ENCODE measurements at regions not wholly inside any gene's neighbourhood (a gene's known extent, or its start where the extent isn't known, plus 50 kb on each side); places are given as distances from the start of the nearest gene placed in this dataset.
"Not testable (repeated sequence)": the region's sequence is repeated elsewhere in the genome, so short reads cannot be mapped to it uniquely, and the experiment has no call there.

- no peaks in the 10 kb centered on the region for H3K36me3 ChIP-seq (replicated peaks in 1 of 2; ENCODE audit: control insufficient read depth in 1 of 2, insufficient read depth in 2 of 2, low read length in 1 of 2)
- WGBS (ENCODE audit: low lambda C conversion rate): 28% methylated on average over 3 of the region's 4 CpGs
- TF ChIP-seq JUND (IDR thresholded peaks at IDR 0.05) (no peak), GATA2 (CRISPR knock-in tag; IDR thresholded peaks at IDR 0.05) (no peak), TAF1 (IDR thresholded peaks at IDR 0.05; ENCODE audit: borderline replicate concordance, low read depth, low read length) (no peak), RAD21 (IDR thresholded peaks at IDR 0.05; ENCODE audit: low read length) (no peak)
- H3K9me3 ChIP-seq: no peaks in the 10 kb centered on the region
- no peaks in the 10 kb centered on the region for H3F3A ChIP-seq (replicated peaks; ENCODE audit: insufficient read depth)
- H3K27ac ChIP-seq (ENCODE audit: low read depth in 2 of 2, low read length in 1 of 2): no peak overlapping the region
- no peak overlapping the region for H3K4me3 ChIP-seq (ENCODE audit: low read depth in 2 of 2, low read length in 1 of 2)
- DNase-seq: no peak
- no peak overlapping the region for H3K9ac ChIP-seq
- H3K79me2 ChIP-seq (ENCODE audit: insufficient read depth): no peaks in the 10 kb centered on the region
- H3K4me1 ChIP-seq (ENCODE audit: control insufficient read depth in 1 of 2, insufficient read depth in 2 of 2, low read depth in 1 of 2, low read length in 1 of 2): no peaks in the 10 kb centered on the region
- no peak overlapping the region for H2AFZ ChIP-seq (ENCODE audit: low read depth)
- H3K27me3 ChIP-seq (ENCODE audit: insufficient read depth): peaks cover 13% of the 10 kb centered on the region; the same call in 1 of the 2 replicates
- H3K9me2 ChIP-seq: no peaks in the 10 kb centered on the region
- H3K4me2 ChIP-seq: no peak overlapping the region
- H4K20me1 ChIP-seq (ENCODE audit: insufficient read depth): no peaks in the 10 kb centered on the region
- ChIA-PET POLR2A (no interaction called here), CTCF (no interaction called here)
Measured at GRCh38 chr6:865846-866245, 172.9 kb upstream of the EXOC2 start.

GRCh38 chr6:863831-864230, 170.9 kb upstream of the EXOC2 start:
- Histone ChIP-seq H3F3A (replicated peaks; ENCODE audit: insufficient read depth) (no peaks in the 10 kb centered on the region), H3K27me3 (ENCODE audit: insufficient read depth) (peaks cover 15% of the 10 kb centered on the region; the same call in 1 of the 2 replicates), H3K36me3 (replicated peaks in 1 of 2; ENCODE audit: control insufficient read depth in 1 of 2, insufficient read depth in 2 of 2, low read length in 1 of 2) (no peaks in the 10 kb centered on the region), H3K4me1 (ENCODE audit: control insufficient read depth in 1 of 2, insufficient read depth in 2 of 2, low read depth in 1 of 2, low read length in 1 of 2) (no peaks in the 10 kb centered on the region), H3K79me2 (ENCODE audit: insufficient read depth) (no peaks in the 10 kb centered on the region), H2AFZ (ENCODE audit: low read depth) (no peak overlapping the region), H3K9me3 (no peaks in the 10 kb centered on the region), H3K4me2 (no peak overlapping the region), H3K27ac (ENCODE audit: low read depth in 2 of 2, low read length in 1 of 2) (no peak overlapping the region), H3K9ac (no peak overlapping the region), H4K20me1 (ENCODE audit: insufficient read depth) (no peaks in the 10 kb centered on the region), H3K4me3 (ENCODE audit: low read depth in 2 of 2, low read length in 1 of 2) (no peak overlapping the region), H3K9me2 (no peaks in the 10 kb centered on the region)
- ChIA-PET CTCF (no interaction called here), POLR2A (no interaction called here)
- WGBS (ENCODE audit: low lambda C conversion rate): 8% methylated on average over 2 of the region's 2 CpGs
- no peak for TF ChIP-seq USF2 (IDR thresholded peaks at IDR 0.05; ENCODE audit: borderline replicate concordance, low read depth, low read length)
- no peak for TF ChIP-seq JUND (IDR thresholded peaks at IDR 0.05)
- no peak for TF ChIP-seq FOSL2 (IDR thresholded peaks at IDR 0.05; ENCODE audit: borderline replicate concordance, low read depth)
- no peak for TF ChIP-seq ZBTB33 (IDR thresholded peaks at IDR 0.05; ENCODE audit: borderline replicate concordance, low read depth)
- no peak for TF ChIP-seq GABPA (IDR thresholded peaks at IDR 0.05; ENCODE audit: low read depth)
- no peak for TF ChIP-seq SIN3A (IDR thresholded peaks at IDR 0.05; ENCODE audit: borderline replicate concordance, low read depth, low read length)
- no peak for TF ChIP-seq CHD2 (IDR thresholded peaks at IDR 0.05; ENCODE audit: low read length, partially characterized antibody)
- no peak for TF ChIP-seq IRF3 (IDR thresholded peaks at IDR 0.05; ENCODE audit: low read depth, low read length)
- no peak for DNase-seq

GRCh38 chr6:863127-863526, 170.2 kb upstream of the EXOC2 start:
- CTCF ChIA-PET; H3K9ac ChIP-seq; H3K9me3 ChIP-seq; H3K9me2 ChIP-seq; H3K4me3 ChIP-seq (ENCODE audit: low read depth in 2 of 2, low read length in 1 of 2); POLR2A ChIA-PET; H3K27ac ChIP-seq (ENCODE audit: low read depth in 2 of 2, low read length in 1 of 2); H2AFZ ChIP-seq (ENCODE audit: low read depth); H4K20me1 ChIP-seq (ENCODE audit: insufficient read depth); H3F3A ChIP-seq (replicated peaks; ENCODE audit: insufficient read depth); H3K4me2 ChIP-seq; H3K36me3 ChIP-seq (replicated peaks in 1 of 2; ENCODE audit: control insufficient read depth in 1 of 2, insufficient read depth in 2 of 2, low read length in 1 of 2); DNase-seq; H3K79me2 ChIP-seq (ENCODE audit: insufficient read depth); H3K4me1 ChIP-seq (ENCODE audit: control insufficient read depth in 1 of 2, insufficient read depth in 2 of 2, low read depth in 1 of 2, low read length in 1 of 2): not testable (repeated sequence)
- peaks cover 22% of the 10 kb centered on the region; the same call in 1 of the 2 replicates for H3K27me3 ChIP-seq (ENCODE audit: insufficient read depth)
- WGBS (ENCODE audit: low lambda C conversion rate): no CpG with 5 or more reads among the region's 5 CpGs

Data from SK-N-SH (cell line).